Colonic mucosa (tissue), 4 donors: ENCODE measurements at regions not wholly inside any gene's neighbourhood (a gene's known extent, or its start where the extent isn't known, plus 50 kb on each side); places are given as distances from the start of the nearest gene placed in this dataset.

Experiments
- DNase-seq: peaks from one replicate; pipeline ENCODE4 v3.0.0-alpha.2; 2020
- H3K27ac ChIP-seq: fragments of 200-600 bp; one replicate; pipeline ENCODE4 v1.8.0; 2021
- H3K27me3 ChIP-seq: fragments of 200-600 bp; one replicate; pipeline ENCODE4 v1.8.0; 2021
- H3K36me3 ChIP-seq: fragments of 200-600 bp; one replicate; pipeline ENCODE4 v1.8.0; 2021
- H3K4me1 ChIP-seq: fragments of 200-600 bp; one replicate; pipeline ENCODE4 v1.8.0; 2021; ENCODE audit warnings: mild to moderate bottlenecking
- H3K4me3 ChIP-seq: fragments of 200-600 bp; one replicate; pipeline ENCODE4 v1.8.0; 2021
- H3K9ac ChIP-seq, 2 donors: one replicate each; pipeline ENCODE4 v1.7.0; 2013; ENCODE audit warnings: control low read depth in 2 of 2, low read depth in 2 of 2, low read length in 2 of 2
- H3K9me3 ChIP-seq: fragments of 200-600 bp; one replicate; pipeline ENCODE4 v1.8.0; 2021
- CTCF ChIP-seq: fragments of 200-600 bp; IDR thresholded peaks from one replicate; pipeline ENCODE4 v1.8.0; 2022; ENCODE audit warnings: antibody characterized with exemption, mild to moderate bottlenecking
- intact Hi-C: fragments of 100-400 bp; cut with DNase I; formaldehyde crosslinking; loops from one replicate; pipeline ENCODE4 v1.14.1; 2022
- donor health status: healthy.
- donor health status: DM: no; HTN: no; CAD: no.
- donor health status: DM: no; HTN: no; CAD: no.

GRCh38 chr16:72261127-72261526, 89.2 kb upstream of the PMFBP1 start:
- Histone ChIP-seq H3K27me3 (no peaks in the 10 kb centered on the region), H3K36me3 (no peaks in the 10 kb centered on the region), H3K4me1 (no peaks in the 10 kb centered on the region), H3K9me3 (no peaks in the 10 kb centered on the region), H3K4me3 (no peak overlapping the region), H3K9ac (no peak overlapping the region), H3K27ac (no peak overlapping the region)
- intact Hi-C loops, result no loop called here
- DNase-seq, result no peak
- no peak for TF ChIP-seq CTCF

- Histone ChIP-seq H3K9me3 (no peaks in the 10 kb centered on the region), H3K27ac (no peak overlapping the region), H3K4me3 (no peak overlapping the region), H3K9ac (no peak overlapping the region), H3K36me3 (no peaks in the 10 kb centered on the region), H3K4me1 (no peaks in the 10 kb centered on the region), H3K27me3 (no peaks in the 10 kb centered on the region)
- no peak for DNase-seq
- TF ChIP-seq CTCF, result no peak
- intact Hi-C loops, result no loop called here
Measured at GRCh38 chr16:72256398-72257066, 84.6 kb upstream of the PMFBP1 start.

- no peak overlapping the region for H3K9ac ChIP-seq
- TF ChIP-seq CTCF, result no peak
- no peak overlapping the region for H3K27ac ChIP-seq
- DNase-seq, result no peak
- intact Hi-C loops, result no loop called here
- H3K9me3 ChIP-seq, result no peaks in the 10 kb centered on the region
- no peaks in the 10 kb centered on the region for H3K27me3 ChIP-seq
- no peaks in the 10 kb centered on the region for H3K36me3 ChIP-seq
- no peak overlapping the region for H3K4me3 ChIP-seq
- no peaks in the 10 kb centered on the region for H3K4me1 ChIP-seq
Measured at GRCh38 chr16:72255786-72256185, 83.8 kb upstream of the PMFBP1 start.

GRCh38 chr16:72247821-72248253, 75.9 kb upstream of the PMFBP1 start:
- Histone ChIP-seq H3K4me3 (no peak overlapping the region), H3K36me3 (no peaks in the 10 kb centered on the region), H3K4me1 (no peaks in the 10 kb centered on the region), H3K27ac (no peak overlapping the region), H3K9ac (no peak overlapping the region), H3K27me3 (no peaks in the 10 kb centered on the region), H3K9me3 (no peaks in the 10 kb centered on the region)
- intact Hi-C loops, result loop anchor here (10.0 kb wide), 2 partner anchors 123 to 147 kb away; no protein-coding TSS in a partner anchor
- no peak for DNase-seq
- no peak for TF ChIP-seq CTCF

GRCh38 chr16:72246423-72246822, 74.5 kb upstream of the PMFBP1 start:
- DNase-seq, result no peak
- H3K36me3 ChIP-seq, result no peaks in the 10 kb centered on the region
- H3K4me1 ChIP-seq, result no peaks in the 10 kb centered on the region
- intact Hi-C loops, result loop anchor here (10.0 kb wide), 2 partner anchors 122 to 148 kb away; no protein-coding TSS in a partner anchor
- H3K27me3 ChIP-seq, result no peaks in the 10 kb centered on the region
- no peak for TF ChIP-seq CTCF
- no peak overlapping the region for H3K27ac ChIP-seq
- no peak overlapping the region for H3K9ac ChIP-seq
- H3K4me3 ChIP-seq, result no peak overlapping the region
- H3K9me3 ChIP-seq, result no peaks in the 10 kb centered on the region
